Peyer's patch (tissue), 4 donors: ENCODE measurements at regions not wholly inside any gene's neighbourhood (a gene's known extent, or its start where the extent isn't known, plus 50 kb on each side); places are given as distances from the start of the nearest gene placed in this dataset.

Experiments
- POLR2A ChIP-seq, 2 donors: fragments of 450-650 bp; IDR thresholded peaks; one replicate each; pipeline ENCODE4 v1.5.1; 2017; ENCODE audit warnings: antibody characterized with exemption in 2 of 2, mild to moderate bottlenecking in 2 of 2, moderate library complexity in 2 of 2
- TF ChIP-seq, protein P1 (sequence below), 6 experiments: fragments of 450-650 bp in 4 of 6; fragments of 200-600 bp in 2 of 6; sonication (generic) in 1 of 6; IDR thresholded peaks; one replicate each; pipeline ENCODE4 v1.5.1; 2017 to 2019; ENCODE audit warnings: antibody characterized with exemption in 6 of 6, mild to moderate bottlenecking in 3 of 6, moderate library complexity in 1 of 6

- TF ChIP-seq, protein P1, sequence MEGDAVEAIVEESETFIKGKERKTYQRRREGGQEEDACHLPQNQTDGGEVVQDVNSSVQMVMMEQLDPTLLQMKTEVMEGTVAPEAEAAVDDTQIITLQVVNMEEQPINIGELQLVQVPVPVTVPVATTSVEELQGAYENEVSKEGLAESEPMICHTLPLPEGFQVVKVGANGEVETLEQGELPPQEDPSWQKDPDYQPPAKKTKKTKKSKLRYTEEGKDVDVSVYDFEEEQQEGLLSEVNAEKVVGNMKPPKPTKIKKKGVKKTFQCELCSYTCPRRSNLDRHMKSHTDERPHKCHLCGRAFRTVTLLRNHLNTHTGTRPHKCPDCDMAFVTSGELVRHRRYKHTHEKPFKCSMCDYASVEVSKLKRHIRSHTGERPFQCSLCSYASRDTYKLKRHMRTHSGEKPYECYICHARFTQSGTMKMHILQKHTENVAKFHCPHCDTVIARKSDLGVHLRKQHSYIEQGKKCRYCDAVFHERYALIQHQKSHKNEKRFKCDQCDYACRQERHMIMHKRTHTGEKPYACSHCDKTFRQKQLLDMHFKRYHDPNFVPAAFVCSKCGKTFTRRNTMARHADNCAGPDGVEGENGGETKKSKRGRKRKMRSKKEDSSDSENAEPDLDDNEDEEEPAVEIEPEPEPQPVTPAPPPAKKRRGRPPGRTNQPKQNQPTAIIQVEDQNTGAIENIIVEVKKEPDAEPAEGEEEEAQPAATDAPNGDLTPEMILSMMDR (IDR thresholded peaks at IDR 0.05), result no peak
- TF ChIP-seq POLR2A (IDR thresholded peaks at IDR 0.05), result no peak
Observed at GRCh38 chr3:152620395-152620794, 214.5 kb upstream of the P2RY1 start.
